ENCODE measurements at regions not wholly inside any gene's neighbourhood (a gene's known extent, or its start where the extent isn't known, plus 50 kb on each side); places are given as distances from the start of the nearest gene placed in this dataset.

DNA sequence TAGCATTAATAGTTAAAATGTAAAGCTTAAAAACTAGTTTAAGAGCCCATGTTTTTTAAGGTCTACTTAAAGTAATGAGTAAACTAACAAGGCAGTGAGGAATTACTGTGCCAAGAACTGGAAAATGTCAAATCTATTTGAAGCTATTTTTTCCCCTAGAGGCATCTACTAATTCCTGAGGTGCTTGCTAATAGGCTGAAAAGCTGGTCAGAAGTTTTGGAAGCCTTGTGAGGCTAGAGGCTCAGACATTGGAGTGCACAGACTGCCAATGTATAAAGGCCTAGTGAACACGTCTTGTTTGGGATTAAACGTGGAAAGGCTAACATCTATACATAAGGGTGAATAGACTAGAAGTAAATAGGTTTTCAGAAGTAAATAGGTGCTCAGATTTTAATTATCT lies 136.5 kb upstream of the C11orf87 start:
- H3K27ac Mint-ChIP-seq = no peak overlapping the region
- no peaks in the 10 kb centered on the region for H3K4me1 Mint-ChIP-seq (ENCODE audit: low read depth)
- TF ChIP-seq, protein P1, sequence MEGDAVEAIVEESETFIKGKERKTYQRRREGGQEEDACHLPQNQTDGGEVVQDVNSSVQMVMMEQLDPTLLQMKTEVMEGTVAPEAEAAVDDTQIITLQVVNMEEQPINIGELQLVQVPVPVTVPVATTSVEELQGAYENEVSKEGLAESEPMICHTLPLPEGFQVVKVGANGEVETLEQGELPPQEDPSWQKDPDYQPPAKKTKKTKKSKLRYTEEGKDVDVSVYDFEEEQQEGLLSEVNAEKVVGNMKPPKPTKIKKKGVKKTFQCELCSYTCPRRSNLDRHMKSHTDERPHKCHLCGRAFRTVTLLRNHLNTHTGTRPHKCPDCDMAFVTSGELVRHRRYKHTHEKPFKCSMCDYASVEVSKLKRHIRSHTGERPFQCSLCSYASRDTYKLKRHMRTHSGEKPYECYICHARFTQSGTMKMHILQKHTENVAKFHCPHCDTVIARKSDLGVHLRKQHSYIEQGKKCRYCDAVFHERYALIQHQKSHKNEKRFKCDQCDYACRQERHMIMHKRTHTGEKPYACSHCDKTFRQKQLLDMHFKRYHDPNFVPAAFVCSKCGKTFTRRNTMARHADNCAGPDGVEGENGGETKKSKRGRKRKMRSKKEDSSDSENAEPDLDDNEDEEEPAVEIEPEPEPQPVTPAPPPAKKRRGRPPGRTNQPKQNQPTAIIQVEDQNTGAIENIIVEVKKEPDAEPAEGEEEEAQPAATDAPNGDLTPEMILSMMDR (IDR thresholded peaks at IDR 0.05; ENCODE audit: unreplicated experiment) = no peak
- no peak overlapping the region for H3K4me3 Mint-ChIP-seq (ENCODE audit: low read depth)
- H3K36me3 Mint-ChIP-seq (ENCODE audit: insufficient read depth) = peaks cover 3% of the 10 kb centered on the region
- H3K9me3 Mint-ChIP-seq (ENCODE audit: low read depth) = peaks cover 9% of the 10 kb centered on the region
- H3K27me3 Mint-ChIP-seq = no peaks in the 10 kb centered on the region
- no peak for DNase-seq (ENCODE audit: low spot score, unreplicated experiment)

DNA sequence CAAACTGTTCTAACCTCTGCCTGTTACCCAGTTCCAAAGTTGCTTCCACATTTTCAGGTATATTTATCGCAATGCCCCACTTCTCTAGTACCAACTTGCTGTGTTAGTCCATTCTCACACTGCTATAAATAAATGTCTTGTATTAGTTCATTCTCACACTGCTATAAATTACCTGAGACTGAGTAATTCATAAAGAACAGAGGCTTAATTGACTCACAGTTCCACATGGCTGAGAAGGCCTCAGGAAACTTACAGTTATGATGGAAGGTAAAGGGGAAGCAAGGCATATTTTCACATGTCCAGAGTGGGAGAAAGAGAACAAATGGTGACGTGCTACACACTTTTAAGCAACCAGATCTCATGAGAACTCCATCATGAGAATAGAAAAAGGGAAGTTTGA lies 130.4 kb upstream of the C11orf87 start:
- H3K27ac Mint-ChIP-seq = no peak overlapping the region
- no peak overlapping the region for H3K4me3 Mint-ChIP-seq (ENCODE audit: low read depth)
- no peak for DNase-seq (ENCODE audit: low spot score, unreplicated experiment)
- TF ChIP-seq, protein P1 (IDR thresholded peaks at IDR 0.05; ENCODE audit: unreplicated experiment) = no peak
- peaks cover 15% of the 10 kb centered on the region for H3K27me3 Mint-ChIP-seq
- H3K36me3 Mint-ChIP-seq (ENCODE audit: insufficient read depth) = no peaks in the 10 kb centered on the region
- no peaks in the 10 kb centered on the region for H3K4me1 Mint-ChIP-seq (ENCODE audit: low read depth)
- H3K9me3 Mint-ChIP-seq (ENCODE audit: low read depth) = no peaks in the 10 kb centered on the region

DNA sequence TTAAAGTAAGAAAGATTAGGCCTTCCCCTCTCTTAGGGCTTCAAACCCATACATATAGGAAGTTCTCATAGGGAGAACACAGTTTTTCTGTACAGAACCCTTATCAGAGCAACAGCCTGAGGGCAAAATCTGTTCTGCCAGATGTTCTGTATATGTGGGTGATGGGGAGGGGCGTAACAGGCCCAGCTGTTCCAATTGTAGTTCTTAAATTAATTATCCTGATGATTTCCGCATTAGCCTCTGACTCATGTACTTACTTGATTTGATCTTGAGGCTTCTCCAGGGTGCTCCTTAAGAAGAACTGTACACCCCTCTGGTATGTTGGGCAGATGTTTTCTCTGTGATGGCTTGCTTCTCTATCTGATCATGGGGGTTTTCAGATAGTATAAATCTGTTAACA lies 123.1 kb upstream of the C11orf87 start:
- H3K4me1 Mint-ChIP-seq (ENCODE audit: low read depth) = peaks cover 13% of the 10 kb centered on the region
- no peaks in the 10 kb centered on the region for H3K36me3 Mint-ChIP-seq (ENCODE audit: insufficient read depth)
- H3K9me3 Mint-ChIP-seq (ENCODE audit: low read depth) = no peaks in the 10 kb centered on the region
- TF ChIP-seq, protein P1 (IDR thresholded peaks at IDR 0.05; ENCODE audit: unreplicated experiment) = no peak
- no peak for DNase-seq (ENCODE audit: low spot score, unreplicated experiment)
- H3K4me3 Mint-ChIP-seq (ENCODE audit: low read depth) = no peak overlapping the region
- peaks cover 39% of the 10 kb centered on the region for H3K27me3 Mint-ChIP-seq
- no peak overlapping the region for H3K27ac Mint-ChIP-seq

DNA sequence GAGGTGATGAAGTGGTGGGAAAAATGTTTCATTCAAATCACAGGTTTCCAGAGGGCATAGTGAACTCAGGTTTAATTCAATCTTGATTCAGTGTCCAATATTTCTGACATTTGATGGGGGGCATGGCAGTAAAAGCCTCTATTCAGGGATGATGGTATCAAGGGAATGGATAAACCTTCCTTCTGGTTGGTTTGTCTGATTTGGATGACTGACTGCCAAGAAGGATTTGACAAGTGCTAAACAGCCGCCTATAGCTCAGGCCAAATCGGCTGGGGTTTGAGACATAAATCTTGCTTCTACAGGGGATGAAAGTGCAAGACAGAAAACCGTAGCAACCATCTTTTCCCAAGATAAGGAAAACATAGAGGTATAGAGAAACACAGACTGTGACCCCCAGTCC lies 121.8 kb upstream of the C11orf87 start:
- Mint-ChIP-seq H3K27me3 (peaks cover 42% of the 10 kb centered on the region), H3K4me1 (ENCODE audit: low read depth) (peaks cover 14% of the 10 kb centered on the region), H3K9me3 (ENCODE audit: low read depth) (no peaks in the 10 kb centered on the region), H3K36me3 (ENCODE audit: insufficient read depth) (no peaks in the 10 kb centered on the region), H3K4me3 (ENCODE audit: low read depth) (no peak overlapping the region), H3K27ac (no peak overlapping the region)
- DNase-seq (ENCODE audit: low spot score, unreplicated experiment) = no peak
- TF ChIP-seq, protein P1 (IDR thresholded peaks at IDR 0.05; ENCODE audit: unreplicated experiment) = no peak

DNA sequence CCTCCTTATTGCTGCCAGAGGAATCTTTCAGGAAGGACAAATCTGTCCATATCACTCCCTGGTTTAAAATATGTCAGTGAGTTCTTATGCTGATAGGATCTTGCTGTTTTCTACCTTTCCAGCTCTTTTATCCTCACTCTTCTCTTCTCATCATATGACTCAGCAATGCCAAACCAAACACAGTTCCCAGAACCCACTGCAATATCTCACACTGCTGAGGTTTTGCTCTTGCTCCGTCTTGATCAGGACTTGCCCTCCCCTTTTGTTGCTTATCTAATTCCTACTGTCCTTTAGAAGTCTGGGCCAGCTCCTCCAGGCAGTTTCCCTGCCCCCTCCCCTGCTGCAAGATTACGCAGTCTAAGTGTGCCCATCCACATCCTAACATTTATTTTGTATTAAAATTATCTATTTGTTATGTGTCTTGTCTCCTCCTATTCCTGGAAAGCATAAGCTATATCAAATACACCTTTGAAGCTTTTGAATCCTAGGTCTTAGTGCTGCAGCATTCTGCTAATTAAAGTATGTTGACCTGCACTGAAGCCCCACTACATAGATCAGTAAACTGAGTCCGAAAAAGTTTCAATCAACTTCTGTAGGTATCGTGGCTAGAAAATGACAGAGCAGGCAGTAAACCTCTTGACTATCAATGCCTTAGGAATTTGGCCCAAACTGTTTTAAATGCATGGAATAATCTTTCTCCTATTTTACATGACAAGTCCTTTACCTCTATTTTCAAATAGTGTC lies 119.2 kb upstream of the C11orf87 start:
- no peak overlapping the region for H3K4me3 Mint-ChIP-seq (ENCODE audit: low read depth)
- H3K4me1 Mint-ChIP-seq (ENCODE audit: low read depth) = peaks cover 18% of the 10 kb centered on the region
- TF ChIP-seq, protein P1 (IDR thresholded peaks at IDR 0.05; ENCODE audit: unreplicated experiment) = no peak
- H3K27me3 Mint-ChIP-seq = peaks cover 49% of the 10 kb centered on the region
- no peaks in the 10 kb centered on the region for H3K9me3 Mint-ChIP-seq (ENCODE audit: low read depth)
- no peak overlapping the region for H3K27ac Mint-ChIP-seq
- DNase-seq (ENCODE audit: low spot score, unreplicated experiment) = no peak
- no peaks in the 10 kb centered on the region for H3K36me3 Mint-ChIP-seq (ENCODE audit: insufficient read depth)

Data from progenitor cell of endocrine pancreas (in vitro differentiated cells).